GM18951 (cell line): ENCODE measurements at regions not wholly inside any gene's neighbourhood (a gene's known extent, or its start where the extent isn't known, plus 50 kb on each side); places are given as distances from the start of the nearest gene placed in this dataset.

Experiments
- POLR2A ChIP-seq: IDR thresholded peaks from 4 replicates; pipeline ENCODE4 v1.6.1; 2011; ENCODE audit warnings: mild to moderate bottlenecking; ENCODE audit not compliant: insufficient read length, insufficient read depth; ENCODE audit errors: extremely low read depth
- in situ Hi-C: fragments of 300-500 bp; cut with MboI; formaldehyde crosslinking; loops from one replicate; pipeline ENCODE4 v1.12.0; 2022; ENCODE audit warnings: low sequenced_read_pairs, mixed read lengths, inconsistent platforms; ENCODE audit not compliant: unreplicated experiment

DNA sequence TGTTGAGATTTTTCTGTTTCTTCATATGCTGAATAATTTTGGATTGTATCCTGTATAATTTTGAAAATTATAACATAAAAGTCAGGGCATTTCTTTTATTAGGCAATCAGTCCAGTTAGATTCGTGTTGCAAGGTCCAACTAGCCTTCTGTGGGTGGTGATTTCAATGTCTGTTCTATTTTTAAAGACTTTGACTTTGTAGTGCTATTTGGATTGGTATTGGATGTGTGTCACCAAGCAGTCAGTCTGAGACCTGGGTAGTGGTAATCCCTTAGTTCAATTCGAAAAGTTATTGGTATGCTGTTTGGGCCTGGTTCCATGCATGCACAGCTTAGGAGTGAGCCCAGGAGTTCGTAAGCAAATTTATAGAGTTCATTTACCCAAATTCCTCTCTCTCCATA, 82.2 kb downstream of the EPDR1 start:
- no peak for TF ChIP-seq POLR2A

DNA sequence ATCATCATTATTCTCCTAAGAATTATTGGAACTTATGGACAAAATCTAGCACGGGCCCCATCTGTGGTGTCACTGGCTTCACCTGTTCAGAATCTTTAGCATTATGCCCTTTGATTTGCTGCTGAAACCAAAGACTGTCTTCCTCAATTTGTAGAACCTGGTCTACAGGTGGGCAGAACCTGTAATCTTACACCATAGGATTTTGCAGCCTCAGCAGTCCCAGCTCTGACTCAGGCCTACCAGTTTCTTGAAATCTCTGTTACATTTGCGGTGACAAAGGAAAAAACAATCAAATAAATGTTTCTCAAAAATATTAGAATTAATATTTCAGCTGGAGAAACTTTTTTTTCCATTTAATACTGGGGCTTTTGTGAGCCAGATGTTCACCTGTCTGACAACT, 86.1 kb downstream of the EPDR1 start:
- in situ Hi-C loops: no loop called here
- TF ChIP-seq POLR2A: no peak

More for the DNA sequence above, 82.2 kb downstream of the EPDR1 start:
- in situ Hi-C loops: no loop called here

- in situ Hi-C loops: no loop called here
- TF ChIP-seq POLR2A: no peak
Measured at GRCh38 chr7:38007096-38007495, 86.7 kb downstream of the EPDR1 start.

- in situ Hi-C loops: no loop called here
- TF ChIP-seq POLR2A: no peak
Measured at GRCh38 chr7:38013246-38013645, 92.8 kb downstream of the EPDR1 start.

GRCh38 chr7:38016567-38016966, 96.1 kb downstream of the EPDR1 start:
- TF ChIP-seq POLR2A: no peak
- in situ Hi-C loops: no loop called here

DNA sequence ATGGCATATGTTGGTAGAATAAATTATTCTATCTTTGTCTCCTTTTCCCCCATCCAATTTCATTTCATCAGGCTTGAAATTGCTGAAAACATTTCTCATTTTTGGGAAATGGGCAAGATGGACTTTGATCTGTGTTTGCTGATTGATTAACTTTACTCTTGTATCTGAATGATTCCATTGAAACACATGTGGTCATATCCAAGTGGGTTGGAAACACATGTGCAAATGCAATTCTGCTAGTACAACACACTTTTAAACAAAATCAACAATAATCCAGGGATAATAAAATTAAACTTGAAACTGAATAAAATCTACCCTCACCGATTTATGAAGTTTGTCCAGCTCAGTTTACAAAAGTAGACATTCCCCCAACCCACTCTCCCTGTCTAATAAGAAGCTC, 96.9 kb downstream of the EPDR1 start:
- in situ Hi-C loops: no loop called here
- no peak for TF ChIP-seq POLR2A

DNA sequence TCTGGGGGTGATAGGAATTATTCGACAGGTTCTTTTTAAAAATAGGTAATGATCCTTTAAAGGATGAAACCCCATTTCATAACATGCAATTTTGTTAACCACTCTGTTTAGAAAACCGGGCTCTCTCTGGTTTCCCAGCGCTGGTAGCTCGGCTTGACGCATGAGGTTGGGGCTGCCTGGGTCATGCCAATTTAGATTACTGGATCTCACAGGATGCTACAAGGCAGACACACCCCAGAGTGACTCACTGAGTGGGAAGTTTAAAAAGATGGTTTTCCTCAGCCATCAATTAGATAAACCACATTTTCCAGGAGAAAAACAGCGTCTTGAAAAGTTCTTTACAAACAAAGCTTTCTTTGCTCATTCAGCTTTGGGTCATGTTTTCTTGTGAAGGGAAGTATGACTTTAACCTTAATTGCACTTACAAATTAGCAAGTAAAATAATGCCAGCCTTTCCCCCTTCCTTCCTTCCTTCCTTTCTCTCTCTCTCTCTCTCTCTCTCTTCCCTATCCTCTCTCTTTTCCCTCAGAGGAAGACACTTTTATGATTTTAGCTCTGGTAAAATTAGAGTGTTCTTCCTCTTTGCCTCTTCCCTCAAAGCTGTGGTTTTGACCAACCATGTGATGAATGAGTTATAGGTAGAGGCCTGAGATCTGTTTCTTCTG, 99.8 kb downstream of the EPDR1 start:
- in situ Hi-C loops: no loop called here
- TF ChIP-seq POLR2A: no peak

- in situ Hi-C loops: no loop called here
- no peak for TF ChIP-seq POLR2A
Measured at GRCh38 chr7:38021892-38022291, 101.5 kb downstream of the EPDR1 start.

DNA sequence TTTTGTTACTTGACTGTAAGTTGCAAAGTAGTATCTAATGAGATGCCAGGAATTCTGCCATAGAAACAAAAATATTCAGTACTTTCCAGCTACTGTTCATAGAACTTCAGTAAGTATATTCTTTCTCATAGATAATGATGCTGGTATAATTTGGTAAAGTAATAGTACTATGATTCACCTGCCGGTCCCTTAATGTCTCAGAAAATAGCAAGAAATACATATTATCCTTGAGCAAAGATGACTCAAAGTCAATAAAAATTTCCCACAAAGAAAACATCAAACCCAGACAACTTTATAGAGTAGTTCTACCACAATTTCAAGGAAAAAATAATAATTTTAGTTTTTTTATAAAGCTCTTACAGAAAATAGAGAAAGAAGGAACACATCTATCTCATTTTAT, 105.4 kb downstream of the EPDR1 start:
- in situ Hi-C loops: no loop called here

DNA sequence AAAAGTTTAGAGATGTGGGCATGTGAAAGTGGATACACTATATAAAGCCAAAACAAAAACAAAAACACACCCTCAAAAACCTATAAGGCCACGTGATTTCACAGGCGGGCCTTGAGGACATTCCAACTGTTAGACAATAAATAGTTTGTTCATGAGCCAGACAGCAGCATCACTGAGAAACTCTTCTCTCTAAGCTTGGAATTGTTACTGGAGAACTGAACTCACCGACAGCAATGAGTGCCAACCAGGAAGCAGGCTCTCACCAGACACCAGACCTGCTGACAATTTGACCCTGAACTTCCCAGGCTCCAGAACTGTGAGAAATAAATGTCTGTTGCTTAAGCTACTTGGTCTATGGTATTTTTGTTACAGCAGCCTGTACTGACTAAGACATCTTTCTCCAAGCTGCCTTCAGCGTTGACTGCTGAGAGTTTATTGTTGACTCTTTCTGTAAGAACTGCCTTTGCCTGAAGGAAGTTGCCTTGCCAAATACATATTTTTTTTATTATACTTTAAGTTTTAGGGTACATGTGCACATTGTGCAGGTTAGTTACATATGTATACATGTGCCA, 107.5 kb downstream of the EPDR1 start:
- TF ChIP-seq POLR2A: no peak
- in situ Hi-C loops: no loop called here

More for the DNA sequence above, 105.4 kb downstream of the EPDR1 start:
- TF ChIP-seq POLR2A: no peak

DNA sequence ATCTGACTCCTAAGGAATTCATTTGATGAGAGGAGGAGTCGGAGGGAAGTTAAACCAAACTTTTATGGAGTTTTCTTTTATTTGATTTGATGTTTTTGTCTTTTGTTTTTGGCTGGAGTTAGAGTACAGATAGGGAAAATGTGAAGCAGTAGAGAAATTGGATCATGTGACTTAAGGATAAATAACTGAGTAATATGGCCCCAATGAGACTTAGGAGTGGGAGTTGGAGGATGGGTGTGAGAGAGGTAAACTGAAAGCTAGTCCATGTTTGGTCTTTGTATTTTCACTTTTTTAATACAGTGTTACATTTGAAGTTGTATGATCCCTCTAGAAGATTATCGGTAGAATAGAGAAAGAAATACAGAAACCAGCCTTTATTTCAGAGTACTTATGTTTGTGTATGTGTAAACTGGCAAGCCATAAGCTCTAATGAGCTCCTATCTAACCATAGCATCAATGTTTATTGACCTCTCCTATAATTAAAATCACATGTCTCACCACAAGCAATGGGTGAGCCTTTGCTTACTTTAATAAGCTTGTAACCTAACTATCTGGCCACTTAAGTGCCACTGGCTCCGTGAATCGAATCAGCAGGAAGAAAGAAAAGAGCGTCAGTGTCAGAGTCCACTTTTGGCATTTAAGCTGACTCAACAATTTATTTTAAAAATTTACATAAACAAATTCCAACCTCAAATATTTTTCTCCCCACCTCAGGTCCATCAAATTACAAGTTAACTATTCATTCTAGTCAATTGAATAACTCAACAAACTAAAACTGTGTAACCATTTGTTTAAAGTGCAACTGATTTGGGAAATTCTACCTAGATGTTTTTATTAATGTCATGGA, 113.8 kb downstream of the EPDR1 start:
- in situ Hi-C loops: no loop called here
- TF ChIP-seq POLR2A: no peak

DNA sequence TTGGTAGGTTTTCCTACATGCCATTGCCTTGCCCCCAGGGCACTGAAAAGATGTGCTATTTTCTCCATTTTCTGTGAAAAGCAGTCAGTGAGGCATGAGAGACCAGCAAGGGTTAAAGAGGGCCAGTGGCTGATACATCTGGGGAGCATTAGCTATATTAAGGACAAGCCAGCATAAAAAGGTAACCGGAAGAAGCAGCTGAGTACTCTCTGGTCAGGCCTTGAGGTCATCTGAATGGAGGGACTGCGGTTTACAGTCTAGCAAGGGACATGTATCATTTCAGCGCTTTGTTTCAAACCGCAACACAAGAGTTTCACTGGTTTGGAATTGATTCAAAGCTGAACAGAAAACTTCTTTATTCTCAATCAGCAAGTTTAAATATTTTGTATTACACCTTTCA, 120.4 kb downstream of the EPDR1 start:
- in situ Hi-C loops: no loop called here
- no peak for TF ChIP-seq POLR2A

GRCh38 chr7:38049679-38050078, 128.4 kb upstream of the STARD3NL start:
- no peak for TF ChIP-seq POLR2A
- in situ Hi-C loops: no loop called here

- in situ Hi-C loops: no loop called here
- no peak for TF ChIP-seq POLR2A
Measured at GRCh38 chr7:38051311-38051710, 126.7 kb upstream of the STARD3NL start.

GRCh38 chr7:38051786-38052185, 126.3 kb upstream of the STARD3NL start:
- in situ Hi-C loops: no loop called here
- no peak for TF ChIP-seq POLR2A
